ENCODE measurements at regions not wholly inside any gene's neighbourhood (a gene's known extent, or its start where the extent isn't known, plus 50 kb on each side); places are given as distances from the start of the nearest gene placed in this dataset.

- FAIRE-seq, result no peak
- H3K27ac ChIP-seq (ENCODE audit: control insufficient read depth, insufficient read depth, low read length), result no peak overlapping the region
- H3K4me3 ChIP-seq (ENCODE audit: control insufficient read depth in 2 of 3, extremely low read depth in 1 of 3, insufficient read depth in 2 of 3, low read depth in 1 of 3, low read length in 3 of 3), result no peak overlapping the region
- dilution Hi-C loops (cut with MboI; ENCODE audit: extremely low pct_ligation_motif_present, low sequenced_read_pairs), result no loop called here
- H3K79me2 ChIP-seq (ENCODE audit: control insufficient read depth, insufficient read depth, low read length), result no peaks in the 10 kb centered on the region
- TF ChIP-seq EZH2 (IDR thresholded peaks at IDR 0.05; ENCODE audit: low read length) (no peak), CTCF (optimal IDR thresholded peaks at IDR 0.05 in 1 of 3, IDR thresholded peaks at IDR 0.05 in 1 of 3, conservative IDR thresholded peaks at IDR 0.05 in 1 of 3; ENCODE audit: extremely low read depth in 1 of 3, insufficient read depth in 2 of 3, low read length in 3 of 3) (no peak)
- DNase-seq (ENCODE audit: low read depth, low spot score), result no peak
- H3K9me1 ChIP-seq (ENCODE audit: control insufficient read depth, extremely low read depth, insufficient read depth, low read length), result no peaks in the 10 kb centered on the region
- H3K4me1 ChIP-seq (ENCODE audit: control insufficient read depth, extremely low read depth, insufficient read depth, low read length), result no peaks in the 10 kb centered on the region
- no peaks in the 10 kb centered on the region for H3K27me3 ChIP-seq (ENCODE audit: control insufficient read depth, extremely low read depth, insufficient read depth, low read length)
- H3K36me3 ChIP-seq (ENCODE audit: control insufficient read depth in 2 of 2, extremely low read depth in 1 of 2, insufficient read depth in 2 of 2, low read length in 2 of 2), result no peaks in the 10 kb centered on the region
- H2AFZ ChIP-seq (ENCODE audit: control insufficient read depth, low read length), result no peak overlapping the region
- H3K9me3 ChIP-seq (ENCODE audit: control insufficient read depth, low read depth, low read length), result no peaks in the 10 kb centered on the region
- no peaks in the 10 kb centered on the region for H4K20me1 ChIP-seq (ENCODE audit: control insufficient read depth, extremely low read depth, insufficient read depth, low read length)
- H3K4me2 ChIP-seq (ENCODE audit: control insufficient read depth, extremely low read depth, insufficient read depth, low read depth, low read length), result no peak overlapping the region
- H3K9ac ChIP-seq (ENCODE audit: control insufficient read depth, extremely low read depth, insufficient read depth, low read length), result no peak overlapping the region
Observed at GRCh38 chr9:80188579-80188978, 616.8 kb downstream of the TLE4 start.

DNA sequence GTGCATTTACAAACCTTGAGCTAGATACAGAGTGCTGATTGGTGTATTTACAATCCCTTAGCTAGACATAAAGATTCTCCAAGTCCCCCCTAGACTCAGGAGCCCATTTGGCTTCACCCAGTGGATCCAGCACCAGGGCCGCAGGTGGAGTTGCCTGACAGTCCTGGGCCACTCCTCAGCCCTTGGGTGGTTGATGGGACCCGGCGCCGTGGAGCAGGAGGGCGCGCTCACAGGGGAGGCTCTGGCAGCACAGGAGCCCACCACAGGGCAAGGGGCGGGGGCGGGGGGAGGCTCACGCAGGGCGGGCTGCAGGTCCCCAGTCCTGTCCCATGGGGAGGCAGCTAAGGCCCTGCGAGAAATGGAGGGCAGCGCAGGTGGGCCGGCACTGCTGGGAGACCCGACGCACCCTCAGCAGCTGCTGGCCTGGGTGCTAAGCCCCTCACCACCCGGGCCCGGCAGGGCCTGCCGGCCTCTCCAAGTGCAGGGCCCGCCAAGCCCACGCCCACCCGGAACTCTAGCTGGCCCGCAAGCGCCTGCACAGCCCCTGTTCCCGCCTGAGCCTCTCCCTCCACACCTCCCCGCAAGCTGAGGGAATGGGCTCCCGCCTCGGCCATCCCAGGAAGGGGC lies 613.5 kb downstream of the TLE4 start:
- no peaks in the 10 kb centered on the region for H3K9me3 ChIP-seq (ENCODE audit: control insufficient read depth, low read depth, low read length)
- H3K36me3 ChIP-seq (ENCODE audit: control insufficient read depth in 2 of 2, extremely low read depth in 1 of 2, insufficient read depth in 2 of 2, low read length in 2 of 2), result no peaks in the 10 kb centered on the region
- no peak for DNase-seq (ENCODE audit: low read depth, low spot score)
- H3K27me3 ChIP-seq (ENCODE audit: control insufficient read depth, extremely low read depth, insufficient read depth, low read length), result no peaks in the 10 kb centered on the region
- no peak overlapping the region for H3K9ac ChIP-seq (ENCODE audit: control insufficient read depth, extremely low read depth, insufficient read depth, low read length)
- H3K4me3 ChIP-seq (ENCODE audit: control insufficient read depth in 2 of 3, extremely low read depth in 1 of 3, insufficient read depth in 2 of 3, low read depth in 1 of 3, low read length in 3 of 3), result no peak overlapping the region
- dilution Hi-C loops (cut with MboI; ENCODE audit: extremely low pct_ligation_motif_present, low sequenced_read_pairs), result no loop called here
- H2AFZ ChIP-seq (ENCODE audit: control insufficient read depth, low read length), result no peak overlapping the region
- no peak overlapping the region for H3K4me2 ChIP-seq (ENCODE audit: control insufficient read depth, extremely low read depth, insufficient read depth, low read depth, low read length)
- H3K4me1 ChIP-seq (ENCODE audit: control insufficient read depth, extremely low read depth, insufficient read depth, low read length), result no peaks in the 10 kb centered on the region
- no peaks in the 10 kb centered on the region for H3K9me1 ChIP-seq (ENCODE audit: control insufficient read depth, extremely low read depth, insufficient read depth, low read length)
- H3K27ac ChIP-seq (ENCODE audit: control insufficient read depth, insufficient read depth, low read length), result no peak overlapping the region
- no peak for TF ChIP-seq CTCF (optimal IDR thresholded peaks at IDR 0.05 in 1 of 3, IDR thresholded peaks at IDR 0.05 in 1 of 3, conservative IDR thresholded peaks at IDR 0.05 in 1 of 3; ENCODE audit: extremely low read depth in 1 of 3, insufficient read depth in 2 of 3, low read length in 3 of 3)
- TF ChIP-seq EZH2 (IDR thresholded peaks at IDR 0.05; ENCODE audit: low read length), result no peak
- no peaks in the 10 kb centered on the region for H4K20me1 ChIP-seq (ENCODE audit: control insufficient read depth, extremely low read depth, insufficient read depth, low read length)
- no peak for FAIRE-seq
- H3K79me2 ChIP-seq (ENCODE audit: control insufficient read depth, insufficient read depth, low read length), result no peaks in the 10 kb centered on the region
